ENCODE measurements at regions not wholly inside any gene's neighbourhood (a gene's known extent, or its start where the extent isn't known, plus 50 kb on each side); places are given as distances from the start of the nearest gene placed in this dataset.
"Not testable (repeated sequence)": the region's sequence is repeated elsewhere in the genome, so short reads cannot be mapped to it uniquely, and the experiment has no call there.

DNA sequence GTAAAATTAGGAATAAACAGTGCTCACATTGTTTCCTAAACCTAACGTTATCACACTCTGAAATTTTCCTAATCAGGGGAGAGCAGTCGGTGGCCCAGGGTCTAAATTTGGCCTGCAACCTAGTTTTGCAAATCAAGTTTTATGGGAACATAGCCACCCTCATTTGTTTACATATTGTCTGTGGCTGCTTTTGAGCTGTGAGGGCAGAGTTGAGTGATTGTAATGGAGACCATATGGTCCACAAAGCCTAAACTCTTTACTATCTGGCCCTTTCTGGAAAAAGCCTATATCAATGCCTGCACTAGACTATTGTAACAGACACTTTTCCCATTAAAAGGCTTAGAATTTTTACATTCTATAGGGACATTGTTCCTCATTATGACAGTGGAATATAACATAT, 105.2 kb downstream of the VCY start:
- Mint-ChIP-seq H3K9me3 (peaks cover 2% of the 10 kb centered on the region), H3K4me3 (no peak overlapping the region), H3K27ac (no peak overlapping the region), H3K4me1 (no peaks in the 10 kb centered on the region), H3K36me3 (no peaks in the 10 kb centered on the region)
- ATAC-seq, result no peak
- no peak for DNase-seq (ENCODE audit: low spot score in 2 of 2)

DNA sequence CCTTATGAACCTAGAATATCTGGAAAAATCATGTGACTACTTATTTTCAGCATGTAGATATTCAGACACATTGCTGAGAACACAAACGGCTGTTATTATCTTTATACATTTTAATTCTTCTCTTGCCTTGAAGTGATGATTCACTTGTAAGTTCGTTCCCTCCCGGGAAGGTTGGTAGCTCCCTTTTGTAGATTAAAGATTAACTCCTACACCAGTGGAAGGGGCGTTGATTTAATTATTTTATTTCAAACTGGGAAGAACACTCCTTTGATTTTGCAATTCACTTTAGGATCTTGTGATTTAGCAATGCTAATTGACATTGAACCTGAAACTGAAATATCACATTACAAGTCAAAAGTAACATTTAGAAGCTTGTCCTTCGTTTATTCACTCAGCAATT, 103.4 kb downstream of the VCY start:
- Mint-ChIP-seq H3K27ac (no peak overlapping the region), H3K9me3 (peaks cover 2% of the 10 kb centered on the region), H3K4me1 (no peaks in the 10 kb centered on the region), H3K4me3 (no peak overlapping the region), H3K36me3 (no peaks in the 10 kb centered on the region)
- DNase-seq (ENCODE audit: low spot score in 2 of 2) (no peak), ATAC-seq (no peak)

DNA sequence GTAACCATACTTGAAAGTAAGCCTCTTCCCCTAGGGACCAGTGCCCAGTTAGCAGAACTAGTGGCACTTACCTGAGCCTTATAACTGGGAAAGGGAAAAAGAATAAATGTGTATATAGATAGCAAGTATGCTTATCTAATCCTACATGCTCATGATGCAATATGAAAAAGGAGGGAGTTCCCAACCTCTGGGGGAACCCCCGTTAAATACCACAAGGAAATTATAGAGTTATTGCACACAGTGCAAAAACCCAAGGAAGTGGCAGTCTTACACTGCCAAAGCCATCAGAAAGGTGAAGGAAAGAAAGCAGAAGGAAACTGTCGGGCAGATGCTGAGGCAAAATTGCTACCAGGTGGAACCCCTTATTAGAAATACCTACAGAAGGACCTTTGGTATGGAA, 92.2 kb downstream of the VCY start:
- H3K9me3 Mint-ChIP-seq; H3K4me1 Mint-ChIP-seq; ATAC-seq; DNase-seq (ENCODE audit: low spot score in 2 of 2); H3K27ac Mint-ChIP-seq; H3K4me3 Mint-ChIP-seq; H3K36me3 Mint-ChIP-seq: not testable (repeated sequence)

DNA sequence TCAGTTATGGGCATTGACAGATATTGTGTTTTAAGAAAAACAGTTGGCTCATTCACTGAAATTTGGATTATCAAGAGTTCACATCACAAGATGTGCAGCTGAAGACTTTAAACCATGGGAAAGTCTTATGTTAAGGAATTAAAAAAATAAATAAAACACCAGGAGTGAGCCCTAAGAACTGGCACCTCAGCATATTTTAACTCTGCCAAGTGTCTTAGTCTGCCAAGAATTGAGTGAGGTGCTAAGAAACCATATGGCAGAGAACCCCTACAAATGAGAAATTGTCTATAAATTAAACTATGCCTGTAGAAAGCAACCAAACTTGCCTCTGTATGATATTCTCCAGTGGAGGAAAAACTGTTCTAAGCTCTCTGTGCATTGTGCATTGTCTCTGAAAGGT, 78.5 kb downstream of the VCY start:
- ATAC-seq (no peak), DNase-seq (ENCODE audit: low spot score in 2 of 2) (no peak)
- Mint-ChIP-seq H3K36me3 (no peaks in the 10 kb centered on the region), H3K4me1 (no peaks in the 10 kb centered on the region), H3K4me3 (no peak overlapping the region), H3K27ac (no peak overlapping the region), H3K9me3 (peaks cover 3% of the 10 kb centered on the region)

DNA sequence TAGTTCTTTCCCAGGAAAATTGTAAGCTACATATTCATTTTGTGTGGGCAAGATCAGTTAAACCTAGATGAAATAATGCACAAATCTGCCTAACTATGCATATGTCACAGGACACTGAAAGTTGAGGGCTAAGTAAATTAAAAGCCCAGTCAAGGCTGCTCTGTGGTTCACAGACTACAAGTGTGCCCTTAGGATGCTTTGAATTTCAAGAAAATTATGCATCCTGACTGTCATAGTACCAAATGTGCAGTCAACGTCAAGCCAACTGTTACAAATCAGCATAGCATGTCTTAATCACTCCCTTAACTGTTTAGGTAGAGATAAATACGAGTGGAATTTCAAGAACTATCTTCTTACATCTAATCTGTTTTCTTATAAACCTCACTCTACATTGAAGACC, 55.8 kb downstream of the VCY start:
- H3K27ac Mint-ChIP-seq; H3K9me3 Mint-ChIP-seq; H3K36me3 Mint-ChIP-seq; H3K4me1 Mint-ChIP-seq; H3K4me3 Mint-ChIP-seq; DNase-seq (ENCODE audit: low spot score in 2 of 2); ATAC-seq: not testable (repeated sequence)

All from stimulated activated effector memory CD8-positive, alpha-beta T cell treated with anti-CD3 and anti-CD28 coated beads, Interleukin-12 subunit alpha, Interleukin-12 subunit beta, amount 100 ng/mL, for 72 hours (primary cell).